HG03095 (cell line): ENCODE measurements at regions not wholly inside any gene's neighbourhood (a gene's known extent, or its start where the extent isn't known, plus 50 kb on each side); places are given as distances from the start of the nearest gene placed in this dataset.

ENCODE experiments used
- ATAC-seq: cut with Tn5 transposase; IDR thresholded peaks from one replicate; pipeline ENCODE4 v1.9.1; 2021; ENCODE audit warnings: moderate library complexity; ENCODE audit not compliant: unreplicated experiment

DNA sequence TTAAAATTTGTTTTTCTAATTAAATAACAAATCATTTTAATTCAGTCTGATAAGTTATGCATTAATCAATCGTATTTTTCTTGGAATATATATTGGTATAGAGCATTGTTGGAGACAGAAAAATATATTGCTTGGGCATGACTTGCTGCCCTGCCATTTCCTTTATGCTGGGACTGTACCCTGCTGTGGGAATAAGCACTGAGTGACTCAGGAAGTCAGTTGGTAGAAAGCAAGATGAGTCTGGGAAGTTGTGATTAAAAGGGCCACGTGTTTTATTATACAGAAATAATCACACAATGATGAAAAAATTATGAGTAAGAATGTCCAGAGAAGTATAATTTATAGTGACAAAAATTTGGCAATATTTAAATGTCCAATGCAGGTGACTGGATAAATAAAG is 139.5 kb downstream of the KIF18A start:
- no peak for ATAC-seq

DNA sequence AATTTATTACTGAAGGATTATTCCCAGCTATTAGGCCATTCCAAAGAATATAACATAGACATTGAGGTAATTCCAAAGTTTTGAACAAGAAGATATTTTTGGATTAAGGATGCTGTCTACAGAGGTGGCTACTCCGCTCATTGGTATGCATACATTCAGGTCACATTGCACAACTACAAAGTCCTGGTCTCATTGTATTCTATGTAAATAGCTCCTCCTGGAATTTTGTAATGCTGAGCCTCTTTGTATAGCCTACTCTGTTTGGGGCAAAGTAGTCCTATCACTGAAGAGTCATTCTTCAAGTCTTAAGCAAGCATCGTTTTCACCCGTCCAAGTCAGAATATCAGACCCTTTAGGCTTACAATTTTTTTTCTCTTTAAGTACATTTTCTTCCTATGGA is 142.4 kb downstream of the KIF18A start:
- ATAC-seq: no peak

DNA sequence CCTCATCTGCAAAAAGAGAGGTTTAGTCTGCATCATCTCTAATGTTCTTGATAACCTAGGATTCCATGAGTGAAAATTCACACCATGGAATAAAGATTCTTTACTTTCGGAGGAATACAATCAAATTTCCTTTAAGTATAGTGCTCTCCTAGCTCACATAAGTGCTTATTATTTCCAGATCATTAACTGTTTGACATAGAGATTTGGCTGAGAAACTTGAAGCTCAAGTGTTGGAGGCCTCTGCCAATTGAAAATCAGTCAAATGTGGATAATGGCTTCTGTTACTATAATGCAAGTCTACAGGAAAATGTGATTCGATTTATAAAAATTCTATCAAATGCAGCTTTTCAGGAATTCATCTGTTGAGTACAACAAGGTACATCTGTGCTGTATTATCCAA is 144.6 kb downstream of the KIF18A start:
- ATAC-seq: no peak

DNA sequence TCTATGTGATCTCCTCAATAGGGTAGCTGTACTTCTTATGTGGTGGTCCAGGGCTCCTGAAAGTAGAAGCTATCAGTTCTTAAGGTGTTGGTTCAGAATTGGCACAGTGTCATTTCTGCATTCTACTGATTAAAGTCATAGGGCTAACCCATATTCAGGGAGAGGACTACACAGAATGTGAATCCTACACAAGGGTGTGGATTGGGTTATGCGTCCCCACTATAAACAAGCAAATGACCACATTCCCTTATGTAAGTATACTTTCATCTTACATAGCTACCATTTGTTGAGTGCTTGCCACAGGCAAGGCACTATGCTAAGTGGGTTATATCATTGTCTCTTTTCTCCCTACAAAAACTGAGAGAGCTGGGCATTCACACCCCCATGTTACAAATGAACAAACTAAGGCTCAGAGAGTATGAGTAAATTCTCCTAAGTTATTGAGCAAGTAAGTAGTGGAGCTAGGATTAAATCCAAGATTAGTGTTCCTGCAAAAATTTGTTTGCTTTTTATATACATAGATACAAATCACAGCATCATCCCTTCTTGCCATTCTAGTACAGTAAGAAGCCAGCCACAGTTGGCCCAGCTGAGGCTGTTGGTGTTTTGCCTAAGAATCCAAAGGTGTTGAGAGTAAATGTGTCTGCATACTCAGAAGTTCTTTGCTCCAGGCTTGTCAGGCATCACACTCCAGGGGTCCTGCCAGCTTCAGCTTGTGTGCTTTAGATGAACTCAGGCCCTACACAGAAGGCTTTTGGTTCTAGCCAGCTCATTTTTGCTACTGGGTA is 157.8 kb downstream of the KIF18A start:
- no peak for ATAC-seq

DNA sequence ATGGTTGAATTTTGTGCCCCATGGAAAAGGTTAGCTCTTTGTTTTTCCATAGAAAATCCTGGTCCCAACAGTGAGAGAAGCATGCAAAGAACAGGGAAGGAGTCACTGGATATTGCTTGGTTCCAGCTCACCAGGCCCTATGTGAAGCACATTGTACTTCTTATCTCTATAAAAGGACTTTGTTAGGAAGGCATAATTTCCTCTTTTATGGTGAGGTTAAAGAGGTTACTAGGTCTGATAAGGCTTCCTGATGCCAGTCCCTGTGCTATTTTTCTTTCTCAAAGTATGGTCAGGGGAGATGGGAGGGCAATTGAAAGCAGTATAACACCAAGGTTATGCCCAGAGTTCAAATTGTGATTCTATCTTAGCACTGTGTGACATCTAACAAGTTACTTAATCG is 162.6 kb downstream of the KIF18A start:
- ATAC-seq: no peak

DNA sequence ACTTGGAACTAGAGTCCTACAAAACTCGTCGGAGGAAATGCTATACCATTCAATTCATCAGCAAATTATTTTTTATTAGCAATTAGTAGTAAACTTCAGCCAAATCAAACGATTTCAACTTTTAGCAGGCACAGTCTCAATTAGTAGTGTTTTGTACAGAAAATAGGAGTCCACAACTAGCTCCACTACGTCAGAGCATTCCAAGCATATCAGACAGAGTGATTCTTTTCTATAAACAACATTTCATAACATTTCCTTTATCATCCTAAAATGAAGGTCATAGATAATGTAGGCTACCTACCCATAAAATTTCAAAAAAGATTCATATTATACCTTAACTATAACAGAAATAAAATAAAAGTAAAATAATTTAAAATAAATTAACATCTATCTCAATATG is 169.9 kb downstream of the KIF18A start:
- no peak for ATAC-seq

DNA sequence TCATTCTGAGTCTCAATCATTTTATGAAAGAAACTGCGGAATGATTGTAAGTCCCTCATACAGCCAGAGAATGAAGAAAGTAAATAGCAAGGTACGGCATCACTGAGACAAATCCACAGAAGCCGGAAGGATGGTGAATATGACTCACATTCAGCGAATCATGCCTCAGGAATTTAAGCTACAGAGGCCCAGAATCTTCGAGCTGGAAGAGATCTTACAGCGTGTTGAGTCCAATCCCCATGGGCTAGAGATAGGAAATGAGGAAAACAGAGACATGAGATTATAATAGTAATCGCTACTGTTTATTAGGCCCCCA is 173.2 kb downstream of the KIF18A start:
- ATAC-seq: no peak

DNA sequence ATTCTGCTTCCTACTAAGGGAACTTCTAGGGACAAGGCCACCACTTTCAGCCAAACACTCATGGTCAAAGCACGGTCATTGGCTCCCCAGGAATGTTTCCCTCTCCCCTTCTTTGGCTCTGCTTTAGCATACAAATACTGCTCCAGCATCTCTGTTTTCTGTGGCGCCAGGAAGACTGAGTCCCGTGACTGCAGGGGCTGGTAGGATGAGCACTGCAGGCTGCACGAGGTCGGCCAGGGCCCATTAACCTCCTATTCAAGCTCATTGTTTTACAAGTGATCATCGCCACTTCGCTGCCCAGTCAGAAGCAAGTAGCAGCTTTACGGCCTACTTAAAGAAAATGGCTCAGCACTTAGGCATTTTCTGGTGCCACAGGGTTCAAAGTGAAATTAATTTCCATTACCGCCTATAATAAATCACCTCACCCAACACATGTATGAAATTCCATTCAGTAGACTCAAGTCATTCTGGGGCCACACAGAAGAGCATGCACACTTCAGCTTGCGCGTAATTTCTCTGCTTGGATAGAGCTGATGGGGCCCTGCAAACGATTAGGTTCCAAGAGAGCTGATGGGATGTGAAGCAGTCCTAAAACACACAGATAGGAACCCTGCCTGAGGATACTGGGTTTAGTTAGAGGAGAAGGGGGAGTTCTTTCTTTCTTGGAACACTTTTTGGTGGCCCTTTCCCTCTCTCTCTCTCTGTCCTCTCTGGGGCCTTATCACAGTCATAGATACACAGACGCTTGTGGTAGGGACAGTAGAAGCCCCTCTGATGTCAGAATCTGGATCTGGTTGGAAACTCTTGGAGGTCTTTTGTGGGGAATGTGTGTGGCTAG is 173.7 kb downstream of the KIF18A start:
- no peak for ATAC-seq

DNA sequence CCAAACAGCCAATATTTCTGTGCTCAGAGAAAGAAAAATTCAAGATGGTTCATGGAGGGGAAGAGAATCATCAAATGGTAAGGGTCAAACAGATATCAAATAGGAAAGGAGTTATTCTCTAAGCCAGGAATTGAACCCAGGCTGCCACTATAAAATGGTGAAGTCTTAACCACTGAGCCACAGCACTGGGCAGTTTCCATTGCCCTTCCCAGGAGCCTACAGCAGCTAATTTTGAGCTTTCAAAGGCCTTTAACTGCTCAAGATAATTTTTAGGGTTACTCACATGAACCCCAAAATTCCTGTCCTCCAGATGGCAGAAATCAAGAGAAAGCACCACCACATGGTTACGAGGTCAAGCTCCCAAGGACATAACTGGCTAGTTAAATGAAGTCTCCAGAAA is 176.2 kb downstream of the KIF18A start:
- ATAC-seq: no peak

DNA sequence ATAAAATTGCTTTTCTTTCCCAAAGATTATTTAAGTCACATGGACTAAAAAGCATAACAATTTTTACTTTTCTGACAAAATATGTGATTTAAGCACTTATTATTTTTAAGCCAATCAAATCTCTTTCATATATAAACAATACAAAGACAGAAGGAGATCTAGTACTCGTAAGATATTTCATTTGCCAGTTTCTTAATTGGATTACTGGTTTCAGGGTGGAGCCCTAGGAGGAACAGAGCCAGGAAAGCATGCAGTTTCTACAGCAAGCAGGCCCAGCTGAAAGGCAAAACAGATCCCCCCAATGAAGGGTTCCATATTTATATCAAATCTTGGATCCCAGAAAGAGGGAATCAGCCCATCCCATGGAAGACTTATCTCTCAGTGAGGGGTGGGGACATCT is 177.0 kb downstream of the KIF18A start:
- ATAC-seq: no peak

DNA sequence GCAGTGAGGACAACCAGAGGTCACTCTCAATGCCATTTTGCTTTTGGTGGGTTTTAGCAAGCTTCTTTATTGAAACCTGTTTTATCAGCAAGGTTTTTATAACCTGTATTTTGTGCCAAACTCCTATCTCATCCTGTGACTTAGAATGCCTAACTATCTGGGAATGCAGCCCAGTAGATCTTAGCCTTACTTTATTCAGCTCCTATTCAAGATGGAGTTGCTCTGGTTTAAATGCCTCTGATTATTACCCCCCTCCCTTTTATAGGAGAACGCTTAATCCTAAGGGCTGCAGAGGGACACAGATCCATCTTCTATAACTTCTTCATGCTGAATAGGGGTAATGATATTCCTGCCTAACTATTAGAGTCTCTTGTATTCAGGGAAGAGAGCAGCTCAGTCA is 179.1 kb downstream of the KIF18A start:
- no peak for ATAC-seq

DNA sequence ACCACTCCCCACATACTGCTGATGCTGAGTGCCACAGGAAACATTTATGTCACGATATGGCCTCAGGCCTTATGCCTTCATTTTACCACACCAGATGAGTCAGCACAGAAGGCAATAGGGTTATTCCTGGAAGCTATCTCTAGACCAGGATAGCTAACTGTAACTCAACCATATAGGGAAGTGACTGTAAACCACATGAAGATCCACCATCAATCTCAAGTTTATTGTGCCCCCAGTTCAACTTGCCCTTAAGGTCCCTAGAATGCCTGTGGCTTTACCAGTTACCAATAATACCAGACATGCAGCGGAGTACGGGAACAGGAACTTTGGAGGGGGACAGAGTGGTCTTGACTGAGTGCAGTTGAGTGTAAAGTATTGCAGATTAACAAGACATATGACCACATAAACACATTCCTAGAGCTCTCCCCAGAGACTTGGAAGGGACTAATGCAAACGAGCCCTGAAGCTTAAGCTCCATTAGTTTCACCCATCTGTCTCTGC is 180.9 kb downstream of the KIF18A start:
- ATAC-seq: no peak

DNA sequence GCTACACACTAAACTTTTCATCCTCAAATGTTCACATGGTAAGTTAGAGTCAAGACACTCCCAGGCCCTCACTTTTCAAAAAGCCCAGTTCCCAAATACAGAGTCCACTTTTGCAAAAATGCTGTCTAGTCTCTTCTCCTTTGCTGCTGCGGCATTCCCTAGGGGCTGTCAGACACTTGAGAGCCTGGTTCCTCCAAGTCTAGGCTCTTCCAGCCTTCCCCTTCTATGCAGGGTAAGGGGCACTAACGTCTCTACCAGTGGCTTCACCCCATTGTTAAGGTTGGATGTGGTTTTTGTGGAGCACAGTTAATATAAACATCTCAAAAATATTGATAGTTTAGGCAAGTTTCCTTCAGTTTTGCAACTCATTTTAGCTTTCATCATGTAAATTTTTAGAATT is 181.5 kb downstream of the KIF18A start:
- ATAC-seq: no peak

DNA sequence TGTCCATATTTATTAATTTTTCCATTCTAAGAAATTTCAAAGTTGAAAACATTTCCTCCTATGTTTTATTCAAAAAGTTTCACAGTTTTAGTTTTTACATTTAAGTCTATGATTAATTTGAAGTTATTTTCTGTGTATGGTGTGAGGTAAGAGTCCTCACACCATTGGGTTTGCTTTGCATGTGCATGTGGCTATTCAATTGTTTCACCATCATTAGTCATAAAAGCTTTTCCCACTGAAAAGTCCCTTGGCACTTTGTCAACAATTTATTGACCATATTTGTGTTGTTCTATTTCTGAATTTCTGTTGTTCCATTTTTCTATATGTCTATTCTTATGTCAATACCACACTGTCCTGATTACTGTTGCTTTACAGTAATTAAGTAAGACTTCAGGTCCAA is 186.5 kb downstream of the KIF18A start:
- no peak for ATAC-seq

DNA sequence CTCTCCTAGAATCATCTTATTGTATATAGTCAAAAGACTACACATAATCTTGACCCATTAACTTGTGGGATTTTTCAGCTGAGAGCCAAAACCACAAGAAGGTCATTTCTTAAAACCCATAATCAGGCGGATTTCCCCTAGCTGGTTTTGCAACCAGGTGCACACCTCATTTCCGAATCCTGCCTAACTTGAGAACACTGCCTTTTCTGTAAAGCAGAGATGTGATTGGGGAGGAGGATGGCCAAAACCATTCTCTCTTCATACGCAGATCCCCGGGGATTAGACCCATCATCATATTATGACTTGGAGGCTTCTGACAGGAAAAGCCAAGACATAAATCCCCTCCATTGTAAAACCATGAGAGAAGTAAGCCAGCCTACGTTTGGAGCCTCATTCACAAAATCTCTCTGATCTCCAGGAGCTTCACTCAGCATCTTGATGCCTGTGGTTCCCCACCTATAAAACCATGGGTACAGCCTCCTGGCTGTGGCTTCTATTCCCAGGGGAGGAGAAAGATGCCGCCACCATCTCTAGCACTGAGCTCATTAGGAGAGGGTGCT is 191.3 kb downstream of the KIF18A start:
- ATAC-seq: peak; percentile 95

DNA sequence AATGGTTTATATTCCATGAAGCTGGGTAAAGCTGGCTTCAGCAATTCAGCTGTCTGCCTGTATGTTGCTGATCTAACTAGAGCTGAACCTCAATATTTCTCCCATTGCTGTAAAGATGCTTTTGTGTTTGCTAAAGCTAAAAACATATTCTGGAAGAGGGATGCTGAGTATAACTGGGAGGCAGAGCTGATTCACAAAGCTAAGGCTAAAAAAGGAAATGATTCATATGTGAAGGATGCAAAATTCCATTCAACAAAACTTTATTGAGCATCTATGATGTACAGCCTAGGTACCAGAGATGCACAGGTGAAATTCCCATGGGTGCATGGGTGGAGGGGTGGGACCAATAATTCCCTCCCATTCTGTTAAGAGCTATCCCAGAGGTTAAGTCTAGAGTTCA is 193.9 kb downstream of the KIF18A start:
- no peak for ATAC-seq

DNA sequence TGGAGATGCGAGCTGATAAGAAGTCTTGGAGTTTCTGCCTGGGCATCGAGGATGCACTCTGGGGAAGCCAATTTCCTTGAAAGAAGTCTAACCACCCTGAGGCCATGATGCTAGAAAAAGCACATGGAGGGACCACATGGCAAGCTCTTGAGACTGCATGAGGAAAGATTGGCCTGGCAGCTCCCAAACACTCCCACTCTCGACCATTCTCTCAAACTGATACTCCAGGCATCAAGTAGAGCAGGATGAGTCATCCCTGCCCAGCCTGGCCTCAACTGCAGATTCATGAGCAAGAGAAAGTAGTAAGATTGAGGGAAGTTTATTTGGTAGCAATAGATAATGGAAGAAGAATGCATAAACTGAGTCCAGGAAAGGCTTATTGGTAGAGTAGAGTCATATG is 194.3 kb downstream of the KIF18A start:
- no peak for ATAC-seq

DNA sequence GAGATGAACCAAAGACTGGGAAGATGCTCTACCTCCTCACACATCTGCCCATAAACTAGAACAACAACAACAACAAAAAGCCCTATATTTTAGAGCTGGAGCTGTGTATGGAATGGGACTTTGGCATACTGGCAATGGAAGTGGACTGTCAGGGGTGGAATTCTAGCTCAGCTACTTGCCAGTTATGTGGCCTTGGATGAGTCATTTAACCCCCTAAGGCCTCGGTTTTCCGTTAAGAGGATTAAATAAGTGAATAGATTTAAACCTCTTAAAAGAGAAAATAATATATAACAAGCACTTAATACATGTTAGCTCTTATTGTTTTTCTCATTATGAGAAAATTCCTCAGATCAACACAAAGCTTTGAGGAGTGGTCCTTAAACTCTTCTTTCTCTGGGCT is 195.0 kb downstream of the KIF18A start:
- no peak for ATAC-seq

DNA sequence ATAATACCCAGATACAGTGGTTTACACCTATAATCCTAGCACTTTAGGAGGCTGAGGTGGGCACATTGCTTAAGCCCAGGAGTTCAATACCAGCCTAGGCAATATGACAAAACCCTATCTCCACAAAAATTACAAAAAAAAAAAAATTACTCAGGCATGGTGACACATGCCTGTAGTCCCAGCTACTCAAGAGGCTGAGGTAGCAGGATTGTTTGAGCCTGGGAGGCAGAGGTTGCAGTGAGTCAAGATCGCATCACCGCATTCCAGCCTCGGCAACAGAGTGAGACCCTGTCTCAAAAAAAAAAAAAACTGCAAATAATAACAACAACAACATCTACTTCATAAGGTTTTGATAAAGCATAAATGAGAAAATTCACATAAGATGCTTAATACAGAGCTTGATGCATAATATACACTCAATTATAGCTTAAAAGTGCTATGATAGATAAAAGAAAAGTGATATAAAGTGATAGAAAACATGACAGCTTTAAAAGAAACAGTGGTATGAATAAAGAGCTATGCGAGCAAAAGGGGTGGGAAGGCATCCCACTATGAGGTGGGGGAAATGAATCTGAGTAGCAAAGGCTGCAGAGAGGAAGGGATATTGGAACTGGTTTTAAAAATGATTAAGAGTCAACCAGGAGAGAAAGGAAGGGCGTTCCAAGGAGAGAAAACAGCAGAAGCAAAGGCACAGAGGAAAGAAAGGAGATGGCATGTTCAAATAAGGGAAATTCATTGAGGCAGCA is 197.6 kb downstream of the KIF18A start:
- ATAC-seq: no peak

DNA sequence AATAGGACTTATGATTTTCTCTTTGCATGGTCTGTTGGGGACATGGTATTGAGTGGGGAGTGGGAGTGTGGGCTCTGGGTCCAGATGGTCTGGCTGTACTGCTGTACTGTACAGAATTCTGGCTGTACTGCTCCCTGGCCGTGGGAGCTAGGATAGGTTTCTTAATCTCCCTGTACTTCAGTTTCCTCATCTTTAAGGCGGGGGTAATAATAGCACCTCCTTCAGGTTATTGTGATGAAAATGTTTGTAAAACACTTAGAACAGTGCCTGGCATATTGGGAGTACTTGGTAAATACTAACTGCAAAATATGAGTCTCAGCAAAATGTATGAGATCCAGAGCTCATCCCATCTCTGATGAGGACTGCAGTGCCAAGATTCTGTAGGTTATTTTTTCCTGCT is 198.6 kb downstream of the KIF18A start:
- no peak for ATAC-seq

DNA sequence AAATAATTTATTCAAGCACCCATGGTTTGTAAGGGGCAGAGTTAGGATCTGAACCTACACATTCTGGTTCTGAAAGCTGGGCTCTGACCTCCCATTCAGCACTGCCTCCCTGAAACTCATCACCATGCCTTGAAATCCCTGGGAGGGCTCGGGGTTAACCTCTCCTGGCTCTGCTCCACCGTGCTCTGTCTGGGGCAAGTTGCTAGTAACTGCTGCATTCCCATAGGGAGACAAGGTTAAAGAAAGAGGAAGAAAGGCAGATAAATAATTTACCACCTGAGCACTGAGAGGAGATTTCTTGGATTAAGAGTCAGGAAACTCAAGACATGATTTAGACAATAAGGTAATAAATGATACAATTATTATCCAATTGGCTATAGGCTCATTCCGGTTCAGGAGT is 199.3 kb downstream of the KIF18A start:
- no peak for ATAC-seq
